ENCODE measurements at regions not wholly inside any gene's neighbourhood (a gene's known extent, or its start where the extent isn't known, plus 50 kb on each side); places are given as distances from the start of the nearest gene placed in this dataset.

DNA sequence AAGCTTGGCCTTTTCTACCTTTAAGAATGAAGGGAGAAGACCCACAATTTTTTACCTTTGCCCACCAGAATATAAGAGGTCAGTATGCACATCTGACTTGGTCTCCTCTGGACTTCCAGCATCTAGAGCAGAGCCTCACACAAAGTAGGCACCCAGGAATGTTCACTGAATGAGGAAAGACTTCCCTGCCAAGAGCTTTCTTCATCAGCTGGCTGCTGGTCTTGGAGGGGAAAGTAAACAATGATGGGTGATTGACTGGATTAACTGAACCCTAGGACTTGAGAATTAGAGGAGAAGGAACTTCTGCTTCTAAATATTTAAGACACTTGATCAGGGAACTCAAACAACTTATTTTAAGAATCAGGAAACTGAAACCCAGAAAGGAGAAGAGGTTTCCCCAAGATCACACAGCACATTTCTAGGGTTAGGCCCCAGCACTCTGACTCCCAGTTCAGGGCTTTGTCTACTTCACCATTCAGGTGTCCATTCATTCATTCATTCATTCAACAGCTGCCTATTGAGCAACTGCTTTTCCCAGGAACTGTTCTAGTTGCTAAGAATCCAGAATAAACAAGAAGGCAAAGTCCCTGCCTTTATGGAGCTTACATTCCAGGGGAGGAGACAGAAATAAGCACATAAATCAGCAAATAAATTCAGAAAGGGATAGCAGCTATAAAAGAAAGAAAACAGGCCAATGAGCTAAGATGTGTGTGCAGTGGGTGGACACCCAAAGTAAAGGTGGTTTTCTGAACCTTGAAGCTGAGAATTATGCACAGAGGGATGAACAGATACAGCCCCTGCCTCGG, 216.9 kb upstream of the LRFN2 start:
- FAIRE-seq, result no peak
- no peak for DNase-seq (ENCODE audit: insufficient read length, low spot score)
- TF ChIP-seq, protein P1, sequence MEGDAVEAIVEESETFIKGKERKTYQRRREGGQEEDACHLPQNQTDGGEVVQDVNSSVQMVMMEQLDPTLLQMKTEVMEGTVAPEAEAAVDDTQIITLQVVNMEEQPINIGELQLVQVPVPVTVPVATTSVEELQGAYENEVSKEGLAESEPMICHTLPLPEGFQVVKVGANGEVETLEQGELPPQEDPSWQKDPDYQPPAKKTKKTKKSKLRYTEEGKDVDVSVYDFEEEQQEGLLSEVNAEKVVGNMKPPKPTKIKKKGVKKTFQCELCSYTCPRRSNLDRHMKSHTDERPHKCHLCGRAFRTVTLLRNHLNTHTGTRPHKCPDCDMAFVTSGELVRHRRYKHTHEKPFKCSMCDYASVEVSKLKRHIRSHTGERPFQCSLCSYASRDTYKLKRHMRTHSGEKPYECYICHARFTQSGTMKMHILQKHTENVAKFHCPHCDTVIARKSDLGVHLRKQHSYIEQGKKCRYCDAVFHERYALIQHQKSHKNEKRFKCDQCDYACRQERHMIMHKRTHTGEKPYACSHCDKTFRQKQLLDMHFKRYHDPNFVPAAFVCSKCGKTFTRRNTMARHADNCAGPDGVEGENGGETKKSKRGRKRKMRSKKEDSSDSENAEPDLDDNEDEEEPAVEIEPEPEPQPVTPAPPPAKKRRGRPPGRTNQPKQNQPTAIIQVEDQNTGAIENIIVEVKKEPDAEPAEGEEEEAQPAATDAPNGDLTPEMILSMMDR (IDR thresholded peaks at IDR 0.05; ENCODE audit: insufficient read depth, missing control alignments), result no peak

DNA sequence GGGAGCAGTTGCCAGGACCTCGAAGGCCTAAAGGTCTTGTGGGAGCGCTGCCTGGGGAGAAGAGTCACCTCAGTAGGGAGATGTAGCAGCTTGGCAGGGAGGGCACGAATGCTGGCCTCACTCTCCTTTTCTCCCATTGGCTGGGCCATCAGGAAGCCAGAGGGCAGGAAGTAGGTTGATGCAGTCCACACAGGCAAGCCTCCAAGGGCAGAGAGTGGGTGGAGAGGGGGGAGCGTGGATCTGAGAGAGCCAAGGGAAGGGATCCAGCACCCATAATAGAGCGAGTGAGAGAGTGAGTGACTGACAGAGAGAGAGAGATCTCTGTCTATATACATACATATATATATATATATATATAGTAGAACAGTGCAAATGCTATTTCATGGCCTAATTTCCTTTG, 215.3 kb upstream of the LRFN2 start:
- TF ChIP-seq, protein P1 (IDR thresholded peaks at IDR 0.05; ENCODE audit: insufficient read depth, missing control alignments), result no peak
- DNase-seq (ENCODE audit: insufficient read length, low spot score) (no peak), FAIRE-seq (no peak)

DNA sequence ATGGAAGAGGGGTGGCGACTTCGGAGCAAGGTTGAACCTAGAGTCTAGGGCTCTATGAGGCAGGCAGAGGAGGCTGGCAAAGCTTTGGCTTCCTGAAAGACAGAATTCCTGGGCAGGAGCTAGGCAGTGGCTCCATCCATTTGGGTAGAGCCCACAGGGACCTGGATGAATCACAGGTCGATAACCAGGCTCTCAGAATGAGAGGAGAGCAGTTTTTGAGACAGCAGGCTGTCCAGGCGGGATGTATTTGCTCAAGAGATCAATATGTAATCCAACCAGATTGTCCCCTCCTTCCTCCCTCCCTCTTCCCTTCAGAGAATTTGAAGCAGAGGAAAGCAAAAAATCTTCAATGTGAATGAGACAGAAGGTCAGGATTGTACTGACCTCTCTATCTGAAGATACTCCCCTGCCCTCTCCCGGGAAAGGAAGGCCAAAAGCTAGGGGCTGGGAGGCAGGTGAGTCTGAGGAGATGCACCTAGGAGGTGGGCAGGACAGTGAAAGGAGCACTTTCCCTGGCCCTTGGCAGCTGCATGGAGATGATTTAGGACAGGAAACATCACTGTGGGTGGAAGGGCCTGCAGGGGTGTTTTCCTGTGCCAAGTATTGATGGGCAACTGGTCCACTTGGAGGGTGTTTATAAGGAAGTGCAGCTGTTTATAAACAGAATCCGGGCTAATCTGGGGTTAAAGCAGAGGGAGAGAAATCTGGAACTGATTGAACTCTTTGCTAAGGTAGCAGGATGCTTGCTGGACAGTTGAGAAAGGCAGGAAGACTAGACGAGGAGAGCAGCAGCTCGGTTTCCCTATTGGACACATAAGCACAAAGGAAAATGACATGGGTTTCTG, 212.4 kb upstream of the LRFN2 start:
- no peak for FAIRE-seq
- DNase-seq (ENCODE audit: insufficient read length, low spot score), result no peak
- TF ChIP-seq, protein P1 (IDR thresholded peaks at IDR 0.05; ENCODE audit: insufficient read depth, missing control alignments), result no peak

DNA sequence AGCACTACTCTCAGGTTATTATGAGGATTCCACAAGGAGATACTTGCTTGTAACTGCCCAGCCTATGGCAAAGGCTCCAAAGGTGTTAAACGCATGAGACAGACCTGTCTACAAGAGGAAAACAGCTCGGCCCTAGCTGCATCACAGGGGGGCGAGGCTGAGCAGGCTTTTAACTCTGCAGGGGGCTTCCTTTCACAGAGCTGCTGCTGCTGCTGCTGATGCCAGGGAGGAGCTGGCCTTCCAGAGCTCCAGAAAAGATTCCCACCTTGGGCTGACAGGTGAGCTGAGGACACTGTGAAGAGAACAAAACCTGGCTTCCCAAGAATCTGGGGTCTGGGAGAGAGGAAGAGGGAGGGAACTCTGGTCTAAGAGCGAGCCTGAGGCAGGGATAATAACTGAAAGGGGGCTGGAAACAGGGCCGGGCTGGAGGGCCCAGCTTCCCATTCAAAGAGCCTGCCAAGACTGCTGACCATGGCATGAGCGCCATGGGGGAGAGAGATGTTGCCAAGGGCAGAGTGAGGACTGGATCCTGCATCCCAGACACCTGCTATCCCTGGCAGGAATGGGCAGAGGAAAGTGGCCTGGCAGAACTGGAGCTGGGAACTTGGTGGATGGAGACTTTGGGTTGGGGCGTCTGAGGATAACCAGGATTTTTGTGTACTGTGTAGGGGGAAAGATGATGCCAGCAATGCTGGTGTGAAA, 211.1 kb upstream of the LRFN2 start:
- no peak for FAIRE-seq

DNA sequence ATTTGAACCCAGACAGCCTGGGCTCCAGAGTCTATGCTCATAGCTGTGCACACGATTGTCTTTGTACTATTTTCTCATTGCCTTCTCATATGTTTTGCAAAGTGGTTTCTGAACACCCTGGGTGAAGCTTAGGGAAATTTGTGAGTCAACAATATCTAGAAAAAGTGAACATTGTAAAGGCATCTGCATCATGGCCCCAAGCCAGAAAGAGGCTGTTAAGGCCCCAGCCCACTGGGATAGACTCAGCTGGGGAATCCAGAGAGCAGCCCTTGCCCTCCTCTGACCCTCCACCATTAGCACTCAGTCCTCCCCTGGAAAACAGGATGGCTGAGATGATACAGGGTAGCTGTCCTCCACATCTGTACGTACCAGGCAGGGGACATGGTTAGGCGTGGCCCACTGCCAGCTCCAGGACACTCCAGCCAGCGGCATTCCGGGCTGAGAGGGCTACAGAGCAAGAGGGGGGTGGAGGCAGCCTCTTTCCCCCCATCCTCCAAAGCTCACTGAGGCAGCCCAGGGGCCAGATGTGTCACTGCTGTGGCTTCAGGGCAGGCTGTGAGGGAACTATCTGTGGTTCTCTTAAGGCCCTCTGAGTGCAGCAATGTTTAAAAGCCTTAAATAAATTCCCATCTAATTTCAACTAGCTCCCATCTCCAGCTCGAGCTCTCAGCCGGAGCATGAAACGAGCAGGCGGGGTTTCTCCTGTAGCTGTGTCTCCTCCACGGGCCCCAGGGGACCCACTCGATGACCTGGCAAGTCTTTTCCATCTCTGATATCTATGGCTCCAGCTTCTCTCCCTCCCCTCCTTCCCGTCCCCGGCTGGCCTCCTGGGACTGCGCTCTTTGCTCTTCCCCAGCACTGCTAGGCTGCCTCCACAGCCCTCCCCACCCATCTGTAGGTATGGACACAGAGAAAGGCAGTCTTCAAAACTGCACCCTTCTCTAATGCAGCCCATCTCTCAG, 209.4 kb upstream of the LRFN2 start:
- DNase-seq (ENCODE audit: insufficient read length, low spot score), result no peak
- FAIRE-seq, result no peak
- TF ChIP-seq, protein P1 (IDR thresholded peaks at IDR 0.05; ENCODE audit: insufficient read depth, missing control alignments), result no peak

More for the DNA sequence above, 211.1 kb upstream of the LRFN2 start:
- TF ChIP-seq, protein P1 (IDR thresholded peaks at IDR 0.05; ENCODE audit: insufficient read depth, missing control alignments), result no peak
- no peak for DNase-seq (ENCODE audit: insufficient read length, low spot score)

DNA sequence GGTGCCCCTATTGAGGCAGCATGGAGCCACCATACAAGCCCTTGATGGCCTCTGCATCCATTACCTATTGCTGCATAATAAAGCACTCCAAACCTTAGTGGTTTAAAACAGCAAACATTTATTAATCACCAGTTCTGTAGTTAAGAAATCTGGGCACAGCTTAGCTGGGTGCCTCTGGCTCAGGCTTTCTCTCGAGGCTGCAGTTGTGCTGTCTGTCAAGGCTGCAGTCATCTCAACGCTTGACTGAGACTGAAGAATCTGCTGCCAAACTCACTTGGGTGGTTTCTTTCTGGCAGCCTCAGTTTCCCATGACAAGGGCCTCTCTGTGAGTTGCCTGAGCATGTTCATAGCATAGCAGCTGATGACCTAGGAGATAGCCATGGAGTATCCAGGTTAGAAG, 207.4 kb upstream of the LRFN2 start:
- TF ChIP-seq, protein P1 (IDR thresholded peaks at IDR 0.05; ENCODE audit: insufficient read depth, missing control alignments), result no peak
- no peak for FAIRE-seq
- DNase-seq (ENCODE audit: insufficient read length, low spot score), result no peak
